ENCODE measurements at regions not wholly inside any gene's neighbourhood (a gene's known extent, or its start where the extent isn't known, plus 50 kb on each side); places are given as distances from the start of the nearest gene placed in this dataset.

- in situ Hi-C loops (cut with HindIII; ENCODE audit: low sequenced_read_pairs): no loop called here
These were observed 90.7 kb upstream of the IL12B start for GRCh38 chr5:159420940-159421339.

- in situ Hi-C loops (cut with HindIII; ENCODE audit: low sequenced_read_pairs): no loop called here
These were observed 92.1 kb upstream of the IL12B start for GRCh38 chr5:159422361-159422760.

DNA sequence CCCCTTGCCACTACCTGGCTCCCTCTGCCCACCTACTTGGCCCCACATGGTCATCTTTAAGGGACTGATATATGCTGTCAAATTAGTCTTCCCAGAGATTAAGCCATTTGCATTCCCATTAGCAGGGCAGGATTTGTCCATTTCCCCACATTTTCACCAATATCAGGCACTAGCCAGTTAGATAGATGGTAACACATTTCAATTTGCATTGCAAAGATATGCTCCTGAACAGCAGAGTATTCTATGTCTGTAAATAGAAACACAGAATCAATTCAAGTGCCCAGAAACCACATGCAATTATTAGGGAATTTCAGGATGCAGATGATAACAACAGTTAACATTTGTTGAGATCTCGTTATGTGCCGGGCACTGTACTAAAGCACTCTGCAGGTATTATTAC is 92.6 kb upstream of the IL12B start:
- in situ Hi-C loops (cut with HindIII; ENCODE audit: low sequenced_read_pairs): no loop called here

DNA sequence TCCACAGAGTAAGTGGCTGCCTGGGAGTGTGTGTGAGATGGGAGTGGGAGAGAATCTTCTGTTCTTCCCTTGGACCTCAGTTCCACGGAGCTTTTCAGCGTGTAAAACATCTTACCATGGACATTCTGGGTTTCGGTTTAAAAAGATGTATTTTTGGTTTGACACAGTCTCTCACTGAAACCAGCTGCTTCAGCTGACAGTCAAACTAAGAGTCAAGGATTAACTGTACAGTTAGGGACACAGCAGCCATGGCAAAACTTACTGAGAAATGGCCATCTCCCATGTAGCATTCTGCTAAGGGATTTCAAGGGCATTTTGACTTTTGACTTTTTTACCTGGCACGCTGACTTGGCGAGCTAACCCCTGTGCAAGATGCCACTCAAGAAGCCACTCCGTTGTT is 93.8 kb upstream of the IL12B start:
- in situ Hi-C loops (cut with HindIII; ENCODE audit: low sequenced_read_pairs): no loop called here

DNA sequence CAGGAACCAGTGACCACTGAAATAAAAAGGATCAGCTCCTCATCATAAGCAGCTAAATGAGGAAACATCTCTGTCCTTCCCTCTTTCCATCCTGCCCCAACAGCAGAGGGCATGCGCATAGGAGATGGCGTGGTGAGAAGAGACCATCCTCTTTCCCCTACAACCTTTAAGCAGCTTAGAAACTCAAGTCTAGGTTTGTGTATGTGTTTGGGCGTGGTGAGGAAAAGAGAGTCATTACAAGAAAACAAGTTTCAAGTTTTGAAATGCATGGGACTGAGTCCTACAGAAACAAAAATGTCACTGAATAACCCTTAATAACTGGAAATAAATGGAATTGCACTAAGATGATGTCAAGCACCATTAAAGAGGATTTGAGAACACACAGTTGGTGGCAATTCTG is 96.4 kb upstream of the IL12B start:
- in situ Hi-C loops (cut with HindIII; ENCODE audit: low sequenced_read_pairs): no loop called here

- in situ Hi-C loops (cut with HindIII; ENCODE audit: low sequenced_read_pairs): no loop called here
These were observed 97.1 kb upstream of the IL12B start for GRCh38 chr5:159427180-159428012.

- in situ Hi-C loops (cut with HindIII; ENCODE audit: low sequenced_read_pairs): no loop called here
These were observed 100.2 kb upstream of the IL12B start for GRCh38 chr5:159430361-159431012.

GRCh38 chr5:159435855-159436254 is 105.6 kb upstream of the IL12B start:
- in situ Hi-C loops (cut with HindIII; ENCODE audit: low sequenced_read_pairs): no loop called here

- in situ Hi-C loops (cut with HindIII; ENCODE audit: low sequenced_read_pairs): no loop called here
These were observed 107.8 kb upstream of the IL12B start for GRCh38 chr5:159438092-159438491.

- in situ Hi-C loops (cut with HindIII; ENCODE audit: low sequenced_read_pairs): no loop called here
These were observed 108.7 kb upstream of the IL12B start for GRCh38 chr5:159439002-159439401.

DNA sequence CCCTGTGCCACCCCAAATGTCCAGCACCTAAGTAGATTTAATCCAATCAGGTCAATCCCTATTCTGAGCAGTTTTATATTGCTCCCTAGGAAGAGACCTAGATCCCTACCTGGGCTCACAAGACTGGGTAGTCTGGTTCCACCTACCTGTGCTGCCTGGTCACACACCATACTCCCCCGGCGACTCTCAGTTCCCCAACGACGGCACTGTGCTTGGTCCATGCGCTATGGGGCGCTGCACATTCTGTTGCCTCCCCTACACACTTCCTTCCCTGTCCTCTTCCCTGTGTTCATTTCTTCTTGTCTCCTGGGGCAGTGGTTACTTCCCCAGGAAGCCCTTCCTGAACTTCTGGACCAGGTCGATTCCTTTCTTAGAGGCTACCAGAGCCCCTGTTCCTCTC is 109.9 kb upstream of the IL12B start:
- in situ Hi-C loops (cut with HindIII; ENCODE audit: low sequenced_read_pairs): no loop called here

DNA sequence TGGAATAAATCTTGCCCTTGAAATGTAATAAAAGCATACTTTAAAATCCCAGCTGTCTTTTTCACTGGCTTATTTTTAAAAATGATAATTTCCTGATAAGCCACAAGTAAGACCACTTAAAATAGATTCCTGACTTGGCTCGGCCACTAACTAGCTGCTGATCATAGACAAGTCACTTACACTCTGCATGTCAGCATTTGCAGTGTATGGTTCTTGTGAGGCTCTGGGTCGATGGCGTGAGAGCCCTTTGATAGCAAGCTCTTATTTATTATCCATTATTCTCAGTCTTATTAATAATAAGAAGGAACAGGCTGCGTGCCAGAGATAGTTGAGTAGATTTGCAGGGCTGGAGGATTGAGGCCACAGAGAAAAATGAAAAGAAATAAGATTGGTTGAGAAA is 110.7 kb upstream of the IL12B start:
- in situ Hi-C loops (cut with HindIII; ENCODE audit: low sequenced_read_pairs): no loop called here

- in situ Hi-C loops (cut with HindIII; ENCODE audit: low sequenced_read_pairs): no loop called here
These were observed 111.2 kb upstream of the IL12B start for GRCh38 chr5:159441441-159441840.

- in situ Hi-C loops (cut with HindIII; ENCODE audit: low sequenced_read_pairs): no loop called here
These were observed 112.0 kb upstream of the IL12B start for GRCh38 chr5:159442206-159442850.

GRCh38 chr5:159444441-159445082 is 114.3 kb upstream of the IL12B start:
- in situ Hi-C loops (cut with HindIII; ENCODE audit: low sequenced_read_pairs): no loop called here

GRCh38 chr5:159447116-159447515 is 116.8 kb upstream of the IL12B start:
- in situ Hi-C loops (cut with HindIII; ENCODE audit: low sequenced_read_pairs): no loop called here

DNA sequence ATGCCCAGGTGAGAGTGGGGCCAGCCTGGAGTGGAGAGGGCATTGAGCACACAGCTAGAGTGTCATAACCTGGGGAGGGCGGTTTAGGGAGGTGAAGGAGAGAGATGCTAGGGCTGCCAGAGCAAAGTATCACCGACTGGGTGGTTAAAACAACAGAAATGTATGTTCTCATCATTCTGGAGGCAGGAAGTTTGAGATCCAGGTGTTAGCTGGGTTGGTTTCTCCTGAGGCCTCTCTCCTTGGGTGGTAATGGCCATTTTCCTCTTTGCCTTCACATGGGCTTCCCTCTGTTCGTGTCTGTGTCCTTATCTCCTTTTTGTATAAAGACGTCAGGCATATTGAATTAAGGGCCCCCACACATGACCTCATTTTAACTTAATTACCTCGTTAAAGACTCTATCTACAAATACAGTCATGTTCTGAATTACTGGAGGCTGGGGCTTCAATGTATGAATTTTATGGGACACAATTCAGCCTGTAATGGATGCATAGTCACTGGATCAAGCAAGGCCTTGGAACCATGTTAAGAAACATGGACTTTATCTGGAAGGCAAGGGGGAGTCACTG is 118.6 kb upstream of the IL12B start:
- in situ Hi-C loops (cut with HindIII; ENCODE audit: low sequenced_read_pairs): no loop called here

DNA sequence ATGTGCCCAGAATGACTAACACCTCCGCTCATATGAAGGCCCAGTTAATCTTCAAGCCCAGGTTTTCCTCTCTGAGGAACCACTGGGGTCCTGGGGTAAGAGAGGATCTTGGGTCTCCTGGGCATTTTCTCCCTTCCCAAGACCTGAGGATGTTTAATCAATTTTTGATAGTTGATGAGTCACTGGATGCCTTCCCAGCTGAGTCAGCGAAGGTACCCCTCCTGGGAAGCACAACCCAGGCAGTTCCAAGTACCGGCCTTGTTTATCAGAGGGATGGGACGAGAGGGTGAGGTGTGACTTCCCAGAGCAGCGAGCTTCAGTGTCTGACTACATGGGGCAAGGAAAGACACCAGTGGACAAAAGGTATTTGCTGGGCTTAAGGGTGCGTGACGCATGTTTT is 119.6 kb upstream of the IL12B start:
- in situ Hi-C loops (cut with HindIII; ENCODE audit: low sequenced_read_pairs): no loop called here

DNA sequence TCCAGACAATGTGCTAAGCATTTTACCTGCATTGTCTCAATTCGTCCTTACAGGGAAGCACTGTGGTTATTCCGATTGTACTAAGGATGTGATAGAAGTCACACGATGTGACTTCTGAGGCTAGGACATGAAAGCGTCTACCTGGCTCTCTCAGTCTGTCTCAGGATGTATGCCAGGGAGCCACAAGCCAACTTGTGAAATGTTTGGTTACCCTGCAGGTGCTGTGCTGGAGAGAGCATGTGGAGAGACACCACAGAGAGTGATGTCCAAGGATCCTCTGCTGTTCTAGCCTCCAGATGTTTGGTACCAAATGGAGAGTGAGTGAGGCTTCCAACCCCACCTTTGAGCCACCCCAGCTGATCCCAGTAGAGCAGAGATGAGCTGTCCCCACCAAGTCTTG is 120.1 kb upstream of the IL12B start:
- in situ Hi-C loops (cut with HindIII; ENCODE audit: low sequenced_read_pairs): no loop called here

GRCh38 chr5:159451197-159452052 is 121.1 kb upstream of the IL12B start:
- in situ Hi-C loops (cut with HindIII; ENCODE audit: low sequenced_read_pairs): no loop called here
